Panc1 (cell line): ENCODE measurements at regions not wholly inside any gene's neighbourhood (a gene's known extent, or its start where the extent isn't known, plus 50 kb on each side); places are given as distances from the start of the nearest gene placed in this dataset.

Source experiments
- ATAC-seq: fragments of 200-7000 bp; cut with Tn5 transposase; 2 replicates; pipeline ENCODE4 v1.9.1; 2020; ENCODE audit warnings: mild to moderate bottlenecking, moderate library complexity
- BruUV-seq: library from RNA; stranded (reverse); fragments of 400-500 nt; replicated peaks from 2 replicates; lab custom pipeline; 2021; lab: Mats Ljungman, UMichigan
- CTCF ChIA-PET: fragments of 300-600 bp; sonication (Branson Sonifier 250); formaldehyde crosslinking; loops from one replicate; lab custom pipeline; 2022; ENCODE audit warnings: antibody characterized with exemption; lab: Charles Lee
- POLR2A ChIA-PET: fragments of 300-600 bp; sonication (Branson Sonifier 250); formaldehyde crosslinking; loops from one replicate; lab custom pipeline; 2022; ENCODE audit warnings: antibody characterized with exemption; lab: Charles Lee
- DNase-seq: peaks from one replicate; pipeline ENCODE4 v3.0.0-alpha.2; 2010; ENCODE audit warnings: low read depth, low spot score
- H3K27ac ChIP-seq: 2 replicates; pipeline ENCODE4 v1.5.1; 2011; ENCODE audit warnings: mild to moderate bottlenecking, low read length, inconsistent platforms
- H3K27me3 ChIP-seq: fragments of 200-500 bp; sonication (Bioruptor generic); 2 replicates; pipeline ENCODE4 v1.6.0; 2014; ENCODE audit warnings: low read length, inconsistent platforms; ENCODE audit not compliant: control insufficient read depth, insufficient read depth
- H3K36me3 ChIP-seq: fragments of 200-500 bp; sonication (Bioruptor generic); 2 replicates; pipeline ENCODE4 v1.5.1; 2014; ENCODE audit warnings: inconsistent platforms, mild to moderate bottlenecking, low read length, moderate library complexity; ENCODE audit not compliant: control insufficient read depth, insufficient read depth
- H3K4me1 ChIP-seq: 2 replicates; pipeline ENCODE4 v1.5.1; 2011; ENCODE audit warnings: inconsistent platforms, mild to moderate bottlenecking, low read length, moderate library complexity; ENCODE audit not compliant: control insufficient read depth, insufficient read depth
- H3K4me3 ChIP-seq, 2 experiments: 2 replicates each; pipeline ENCODE4 v1.5.1; 2011 to 2012; ENCODE audit warnings: low read depth in 2 of 2, low read length in 2 of 2, mild to moderate bottlenecking in 2 of 2, inconsistent platforms in 1 of 2, moderate library complexity in 1 of 2
- H3K9me3 ChIP-seq: fragments of 200-500 bp; sonication (Bioruptor generic); 2 replicates; pipeline ENCODE4 v1.5.1; 2014; ENCODE audit warnings: low read depth, mild to moderate bottlenecking, inconsistent platforms, low read length, moderate library complexity; ENCODE audit not compliant: control insufficient read depth, insufficient read depth
- POLR2AphosphoS5 ChIP-seq: IDR thresholded peaks from 2 replicates; pipeline ENCODE4 v1.6.1; 2012; ENCODE audit warnings: mild to moderate bottlenecking, low read depth, low read length, moderate library complexity
- SIN3A ChIP-seq: IDR thresholded peaks from 2 replicates; pipeline ENCODE4 v1.6.1; 2012; ENCODE audit warnings: low read depth, mild to moderate bottlenecking, low read length, moderate library complexity, borderline replicate concordance; ENCODE audit not compliant: insufficient read depth
- TCF7L2 ChIP-seq: IDR thresholded peaks from 2 replicates; pipeline ENCODE4 v1.6.1; 2011; ENCODE audit warnings: mild to moderate bottlenecking, low read depth, low read length, inconsistent platforms
- in situ Hi-C: cut with HindIII; loops from 2 replicates; pipeline ENCODE4 v1.10.0; 2016; ENCODE audit warnings: low sequenced_read_pairs, low pct_unique_long_range_greater_than_20kb
- intact Hi-C: fragments of 100-400 bp; cut with micrococcal nuclease; formaldehyde crosslinking; loops from one replicate; pipeline ENCODE4 v1.10.0; 2022; ENCODE audit not compliant: unreplicated experiment
- TF ChIP-seq, protein P1 (sequence below), 2 experiments: IDR thresholded peaks; 2 replicates each; pipeline ENCODE4 v1.6.1; 2011 to 2012; ENCODE audit warnings: low read depth in 2 of 2, control low read depth in 1 of 2, low read length in 1 of 2, mild to moderate bottlenecking in 1 of 2, moderate library complexity in 1 of 2; ENCODE audit not compliant: insufficient read depth in 1 of 2
- TF ChIP-seq, protein P2 (sequence below): fragments of 450-650 bp; IDR thresholded peaks from 2 replicates; pipeline ENCODE4 v1.5.1; 2017; ENCODE audit warnings: mild to moderate bottlenecking

DNA sequence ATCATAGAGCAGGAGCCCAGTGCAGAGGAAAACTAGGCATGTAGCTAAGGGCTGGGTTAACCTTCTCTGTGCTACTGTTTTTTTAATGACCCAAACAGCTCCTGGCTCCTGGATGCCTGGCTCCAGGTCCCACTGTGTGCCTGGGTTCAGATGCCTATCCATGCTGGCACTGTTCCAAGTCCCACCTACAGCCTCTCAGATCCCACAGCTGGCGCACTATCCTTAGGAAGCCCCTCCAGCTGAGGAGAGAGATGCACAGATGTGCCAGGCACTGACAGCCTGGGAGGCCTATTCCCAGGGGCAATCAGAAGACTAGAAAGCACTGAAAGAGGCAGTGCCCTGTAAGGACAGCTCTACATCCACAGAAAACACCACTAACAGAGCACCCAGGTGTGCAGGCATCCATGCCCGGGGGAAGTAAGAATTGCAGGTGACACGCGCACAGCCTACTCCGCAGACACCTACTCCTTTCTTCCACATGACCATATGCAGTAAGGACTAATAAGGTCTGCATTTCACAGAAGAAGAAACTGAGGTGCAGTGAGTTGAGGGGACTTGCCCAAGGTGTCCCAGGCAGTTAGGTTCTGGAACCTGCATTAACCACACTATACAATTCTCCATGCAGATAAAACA is 51.2 kb downstream of the PITPNM2 start:
- CTCF ChIA-PET: no interaction called here

DNA sequence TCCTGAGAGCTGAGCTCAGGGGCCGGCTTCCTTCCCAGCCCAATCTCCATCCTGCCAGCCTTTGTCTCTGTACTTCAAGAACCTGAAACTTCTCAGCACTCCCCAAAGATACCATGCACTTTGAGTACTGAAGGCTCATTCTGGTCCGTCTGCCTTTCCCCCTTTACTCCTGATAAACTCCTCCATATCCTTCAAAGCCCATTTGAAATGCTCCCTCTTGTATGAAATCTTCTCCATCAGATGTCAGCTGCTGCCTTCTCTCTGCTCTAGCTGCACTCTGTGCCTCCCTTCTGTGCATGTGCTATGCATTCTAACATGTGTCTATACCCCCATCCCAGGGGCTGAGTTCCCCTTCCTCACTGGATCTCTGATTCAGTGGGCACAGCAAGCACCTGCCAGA is 52.1 kb downstream of the PITPNM2 start:
- ChIA-PET CTCF (no interaction called here), POLR2A (no interaction called here)
- no peak for ATAC-seq
- Histone ChIP-seq H3K9me3 (no peaks in the 10 kb centered on the region), H3K36me3 (no peaks in the 10 kb centered on the region), H3K27me3 (no peaks in the 10 kb centered on the region), H3K4me1 (peaks cover 49% of the 10 kb centered on the region), H3K4me3 (no peak overlapping the region), H3K27ac (no peak overlapping the region)
- DNase-seq: no peak
- no TSS peak for BruUV-seq
- TF ChIP-seq TCF7L2 (no peak), POLR2AphosphoS5 (no peak), SIN3A (no peak)
- TF ChIP-seq, protein P1, sequence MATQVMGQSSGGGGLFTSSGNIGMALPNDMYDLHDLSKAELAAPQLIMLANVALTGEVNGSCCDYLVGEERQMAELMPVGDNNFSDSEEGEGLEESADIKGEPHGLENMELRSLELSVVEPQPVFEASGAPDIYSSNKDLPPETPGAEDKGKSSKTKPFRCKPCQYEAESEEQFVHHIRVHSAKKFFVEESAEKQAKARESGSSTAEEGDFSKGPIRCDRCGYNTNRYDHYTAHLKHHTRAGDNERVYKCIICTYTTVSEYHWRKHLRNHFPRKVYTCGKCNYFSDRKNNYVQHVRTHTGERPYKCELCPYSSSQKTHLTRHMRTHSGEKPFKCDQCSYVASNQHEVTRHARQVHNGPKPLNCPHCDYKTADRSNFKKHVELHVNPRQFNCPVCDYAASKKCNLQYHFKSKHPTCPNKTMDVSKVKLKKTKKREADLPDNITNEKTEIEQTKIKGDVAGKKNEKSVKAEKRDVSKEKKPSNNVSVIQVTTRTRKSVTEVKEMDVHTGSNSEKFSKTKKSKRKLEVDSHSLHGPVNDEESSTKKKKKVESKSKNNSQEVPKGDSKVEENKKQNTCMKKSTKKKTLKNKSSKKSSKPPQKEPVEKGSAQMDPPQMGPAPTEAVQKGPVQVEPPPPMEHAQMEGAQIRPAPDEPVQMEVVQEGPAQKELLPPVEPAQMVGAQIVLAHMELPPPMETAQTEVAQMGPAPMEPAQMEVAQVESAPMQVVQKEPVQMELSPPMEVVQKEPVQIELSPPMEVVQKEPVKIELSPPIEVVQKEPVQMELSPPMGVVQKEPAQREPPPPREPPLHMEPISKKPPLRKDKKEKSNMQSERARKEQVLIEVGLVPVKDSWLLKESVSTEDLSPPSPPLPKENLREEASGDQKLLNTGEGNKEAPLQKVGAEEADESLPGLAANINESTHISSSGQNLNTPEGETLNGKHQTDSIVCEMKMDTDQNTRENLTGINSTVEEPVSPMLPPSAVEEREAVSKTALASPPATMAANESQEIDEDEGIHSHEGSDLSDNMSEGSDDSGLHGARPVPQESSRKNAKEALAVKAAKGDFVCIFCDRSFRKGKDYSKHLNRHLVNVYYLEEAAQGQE (IDR thresholded peaks at IDR 0.05; ENCODE audit: insufficient read depth in 1 of 2, low read depth in 2 of 2, low read length in 1 of 2): no peak
- TF ChIP-seq, protein P2, sequence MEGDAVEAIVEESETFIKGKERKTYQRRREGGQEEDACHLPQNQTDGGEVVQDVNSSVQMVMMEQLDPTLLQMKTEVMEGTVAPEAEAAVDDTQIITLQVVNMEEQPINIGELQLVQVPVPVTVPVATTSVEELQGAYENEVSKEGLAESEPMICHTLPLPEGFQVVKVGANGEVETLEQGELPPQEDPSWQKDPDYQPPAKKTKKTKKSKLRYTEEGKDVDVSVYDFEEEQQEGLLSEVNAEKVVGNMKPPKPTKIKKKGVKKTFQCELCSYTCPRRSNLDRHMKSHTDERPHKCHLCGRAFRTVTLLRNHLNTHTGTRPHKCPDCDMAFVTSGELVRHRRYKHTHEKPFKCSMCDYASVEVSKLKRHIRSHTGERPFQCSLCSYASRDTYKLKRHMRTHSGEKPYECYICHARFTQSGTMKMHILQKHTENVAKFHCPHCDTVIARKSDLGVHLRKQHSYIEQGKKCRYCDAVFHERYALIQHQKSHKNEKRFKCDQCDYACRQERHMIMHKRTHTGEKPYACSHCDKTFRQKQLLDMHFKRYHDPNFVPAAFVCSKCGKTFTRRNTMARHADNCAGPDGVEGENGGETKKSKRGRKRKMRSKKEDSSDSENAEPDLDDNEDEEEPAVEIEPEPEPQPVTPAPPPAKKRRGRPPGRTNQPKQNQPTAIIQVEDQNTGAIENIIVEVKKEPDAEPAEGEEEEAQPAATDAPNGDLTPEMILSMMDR: no peak
- in situ Hi-C loops (no loop called here), intact Hi-C loops (no loop called here)

More for the DNA sequence above, 51.2 kb downstream of the PITPNM2 start:
- no peak overlapping the region for H3K27ac ChIP-seq
- TF ChIP-seq SIN3A: no peak
- no peaks in the 10 kb centered on the region for H3K36me3 ChIP-seq
- no TSS peak for BruUV-seq
- intact Hi-C loops: no loop called here
- POLR2A ChIA-PET: no interaction called here
- H3K4me3 ChIP-seq: no peak overlapping the region
- H3K27me3 ChIP-seq: no peaks in the 10 kb centered on the region
- peaks cover 40% of the 10 kb centered on the region for H3K4me1 ChIP-seq
- H3K9me3 ChIP-seq: no peaks in the 10 kb centered on the region
- ATAC-seq (no peak), DNase-seq (no peak)
- in situ Hi-C loops: no loop called here

DNA sequence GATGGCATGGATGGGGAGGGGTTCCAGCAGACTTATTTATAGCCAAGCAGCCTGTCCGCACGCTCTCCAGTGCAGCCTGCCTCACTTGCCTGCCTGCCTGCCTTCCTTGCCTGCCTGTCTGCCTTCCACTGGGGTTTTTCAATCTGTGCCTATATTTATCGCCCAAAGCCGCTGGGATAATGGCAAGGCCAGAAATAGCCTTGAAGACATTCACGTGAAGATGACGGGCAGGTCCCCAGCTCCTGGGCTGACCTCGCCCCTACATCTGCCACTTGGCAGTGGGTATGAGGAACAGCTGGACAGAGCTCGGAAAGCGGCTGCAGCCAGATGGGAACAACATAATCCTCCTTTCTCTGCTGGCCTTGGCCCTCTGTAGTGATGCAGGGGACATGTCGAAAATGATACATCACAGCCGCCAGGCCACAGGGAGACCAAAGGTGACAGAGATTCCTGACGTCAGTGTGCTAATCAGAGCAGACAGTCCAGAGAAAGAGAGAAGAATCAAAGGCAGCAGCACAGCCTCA is 53.3 kb downstream of the PITPNM2 start:
- H3K27me3 ChIP-seq: no peaks in the 10 kb centered on the region
- ATAC-seq: no peak
- no peak for DNase-seq
- H3K4me1 ChIP-seq: peaks cover 51% of the 10 kb centered on the region
- 0 out of 2 replicates have a peak overlapping the region, but pooled peaks have one; percentile 13 for H3K27ac ChIP-seq
- H3K9me3 ChIP-seq: no peaks in the 10 kb centered on the region
- TF ChIP-seq SIN3A: no peak
- TF ChIP-seq POLR2AphosphoS5: no peak
- ChIA-PET POLR2A (interaction anchor here (0.5 kb wide), 1 partner anchor 9 kb away, joined by 3 read pairs; no protein-coding TSS in a partner anchor), CTCF (no interaction called here)
- no peaks in the 10 kb centered on the region for H3K36me3 ChIP-seq
- in situ Hi-C loops: no loop called here
- intact Hi-C loops: no loop called here
- no TSS peak for BruUV-seq
- H3K4me3 ChIP-seq: no peak overlapping the region
